ELR (cell line): ENCODE measurements at regions not wholly inside any gene's neighbourhood (a gene's known extent, or its start where the extent isn't known, plus 50 kb on each side); places are given as distances from the start of the nearest gene placed in this dataset.

Source experiments
- DNase-seq: peaks from one replicate; pipeline ENCODE4 v3.0.0-alpha.2; 2015; ENCODE audit warnings: low read depth

- no peak for DNase-seq
Observed at GRCh38 chr16:77594057-77594456, 128.3 kb upstream of the NUDT7 start.

- DNase-seq, result no peak
Observed at GRCh38 chr16:77594799-77595596, 127.3 kb upstream of the NUDT7 start.

- DNase-seq, result peak; percentile 32
Observed at GRCh38 chr16:77596261-77596660, 126.1 kb upstream of the NUDT7 start.

GRCh38 chr16:77599793-77600415 lies 122.4 kb upstream of the NUDT7 start:
- DNase-seq, result peak; percentile 44

GRCh38 chr16:77600555-77600954 lies 121.8 kb upstream of the NUDT7 start:
- no peak for DNase-seq

GRCh38 chr16:77603656-77604055 lies 118.7 kb upstream of the NUDT7 start:
- no peak for DNase-seq

GRCh38 chr16:77610496-77610895 lies 111.8 kb upstream of the NUDT7 start:
- DNase-seq, result no peak

- no peak for DNase-seq
Observed at GRCh38 chr16:77611386-77611785, 110.9 kb upstream of the NUDT7 start.

GRCh38 chr16:77612596-77612995 lies 109.7 kb upstream of the NUDT7 start:
- DNase-seq, result no peak

GRCh38 chr16:77613095-77613494 lies 109.2 kb upstream of the NUDT7 start:
- DNase-seq, result no peak

- DNase-seq, result no peak
Observed at GRCh38 chr16:77617553-77617952, 104.8 kb upstream of the NUDT7 start.

- DNase-seq, result no peak
Observed at GRCh38 chr16:77617996-77618395, 104.3 kb upstream of the NUDT7 start.

GRCh38 chr16:77618951-77619350 lies 103.4 kb upstream of the NUDT7 start:
- no peak for DNase-seq

- DNase-seq, result no peak
Observed at GRCh38 chr16:77624085-77624484, 98.2 kb upstream of the NUDT7 start.

- DNase-seq, result no peak
Observed at GRCh38 chr16:77636615-77637014, 85.7 kb upstream of the NUDT7 start.

- DNase-seq, result no peak
Observed at GRCh38 chr16:77637940-77638339, 84.4 kb upstream of the NUDT7 start.

GRCh38 chr16:77643176-77643575 lies 79.1 kb upstream of the NUDT7 start:
- DNase-seq, result no peak

GRCh38 chr16:77645764-77646163 lies 76.5 kb upstream of the NUDT7 start:
- DNase-seq, result no peak

GRCh38 chr16:77647726-77648125 lies 74.6 kb upstream of the NUDT7 start:
- DNase-seq, result no peak

- no peak for DNase-seq
Observed at GRCh38 chr16:77650761-77651160, 71.6 kb upstream of the NUDT7 start.

- no peak for DNase-seq
Observed at GRCh38 chr16:77652399-77652798, 69.9 kb upstream of the NUDT7 start.

GRCh38 chr16:77657016-77657415 lies 65.3 kb upstream of the NUDT7 start:
- DNase-seq, result peak; percentile 1

- DNase-seq, result peak; percentile 22
Observed at GRCh38 chr16:77660311-77660710, 62.0 kb upstream of the NUDT7 start.

- DNase-seq, result no peak
Observed at GRCh38 chr16:77662246-77662645, 60.1 kb upstream of the NUDT7 start.
